Body of pancreas (tissue), 4 donors: ENCODE measurements at regions not wholly inside any gene's neighbourhood (a gene's known extent, or its start where the extent isn't known, plus 50 kb on each side); places are given as distances from the start of the nearest gene placed in this dataset.

ENCODE experiments used
- ATAC-seq: fragments of 150-250 bp; one replicate; pipeline ENCODE4 v1.9.1; 2016
- DNase-seq, 4 donors: peaks; one replicate each; pipeline ENCODE4 v3.0.0-alpha.2; 2019
- H3K27ac ChIP-seq, 4 donors: fragments of 200-600 bp; sonication (generic); 1 replicate in 3 of 4; 2 replicates in 1 of 4; pipeline versions ENCODE4 v1.5.1 to v1.6.1; 2016 to 2019; ENCODE audit warnings: mild to moderate bottlenecking in 1 of 4, mixed read lengths in 1 of 4, moderate library complexity in 1 of 4
- H3K27me3 ChIP-seq, 2 donors: fragments of 200-600 bp; sonication (generic); one replicate each; pipeline ENCODE4 v1.6.0; 2016; ENCODE audit warnings: mild to moderate bottlenecking in 1 of 2
- H3K36me3 ChIP-seq, 2 donors: fragments of 200-600 bp; sonication (generic); replicated peaks in 1 of 2; 2 replicates each; pipeline ENCODE4 v1.5.1; 2016; ENCODE audit warnings: low read depth in 2 of 2; ENCODE audit not compliant: insufficient read depth in 1 of 2
- H3K4me1 ChIP-seq: fragments of 200-600 bp; sonication (generic); one replicate; pipeline ENCODE4 v1.6.0; 2016
- H3K4me3 ChIP-seq, 2 donors: fragments of 200-600 bp; sonication (generic); 1 replicate in 1 of 2; 2 replicates in 1 of 2; pipeline ENCODE4 v1.5.1; 2016 to 2019
- H3K9me3 ChIP-seq, 3 donors: fragments of 200-600 bp; sonication (generic); 1 replicate in 2 of 3; 2 replicates in 1 of 3; pipeline ENCODE4 v1.5.1; 2016
- CTCF ChIP-seq, 7 experiments: fragments of 450-650 bp in 4 of 7; fragments of 200-600 bp in 3 of 7; sonication (generic) in 3 of 7; IDR thresholded peaks; one replicate each; pipeline ENCODE4 v1.5.1; 2016 to 2019; ENCODE audit warnings: antibody characterized with exemption in 7 of 7
- POLR2A ChIP-seq, 3 donors: fragments of 450-650 bp; IDR thresholded peaks; one replicate each; pipeline ENCODE4 v1.6.1; 2016; ENCODE audit warnings: antibody characterized with exemption in 3 of 3, mild to moderate bottlenecking in 2 of 3
- WGBS, 2 donors: methylation state at CpG; one replicate each; pipeline ENCODE4 v1.1.5; 2017; 5-methylcytosine and 5-hydroxymethylcytosine counted together
- intact Hi-C: fragments of 100-400 bp; cut with DNase I; formaldehyde crosslinking; loops from one replicate; pipeline ENCODE4 v1.15.1; 2023

- 84 to 90% methylated on average over 2 of the region's 2 CpGs for WGBS, 2 donors
- no peaks in the 10 kb centered on the region for H3K27me3 ChIP-seq
- no peak overlapping the region for H3K4me3 ChIP-seq
- ATAC-seq = no peak
- H3K36me3 ChIP-seq = no peaks in the 10 kb centered on the region
- H3K4me1 ChIP-seq = no peaks in the 10 kb centered on the region
- TF ChIP-seq POLR2A (IDR thresholded peaks at IDR 0.05) (no peak), CTCF (IDR thresholded peaks at IDR 0.05) (no peak)
- no peaks in the 10 kb centered on the region for H3K9me3 ChIP-seq
- intact Hi-C loops = no loop called here
- no peak overlapping the region for H3K27ac ChIP-seq
- DNase-seq = no peak
Measured at GRCh38 chr4:14559646-14560045, 442.6 kb upstream of the CPEB2 start.

- H3K9me3 ChIP-seq = no peaks in the 10 kb centered on the region
- DNase-seq (no peak), ATAC-seq (no peak)
- H3K36me3 ChIP-seq = no peaks in the 10 kb centered on the region
- TF ChIP-seq CTCF (IDR thresholded peaks at IDR 0.05) (no peak), POLR2A (IDR thresholded peaks at IDR 0.05) (no peak)
- H3K4me3 ChIP-seq = no peak overlapping the region
- intact Hi-C loops = no loop called here
- no peak overlapping the region for H3K27ac ChIP-seq
- H3K4me1 ChIP-seq = no peaks in the 10 kb centered on the region
- H3K27me3 ChIP-seq = no peaks in the 10 kb centered on the region
- 82 to 88% methylated on average over 1 of the region's 1 CpG for WGBS, 2 donors
Measured at GRCh38 chr4:14560577-14560976, 441.7 kb upstream of the CPEB2 start.

- DNase-seq (no peak), ATAC-seq (no peak)
- WGBS, 2 donors = 61 to 67% methylated on average over 3 of the region's 3 CpGs
- Histone ChIP-seq H3K27me3 (no peaks in the 10 kb centered on the region), H3K36me3 (no peaks in the 10 kb centered on the region), H3K4me1 (no peaks in the 10 kb centered on the region), H3K27ac (no peak overlapping the region), H3K9me3 (no peaks in the 10 kb centered on the region), H3K4me3 (no peak overlapping the region)
- intact Hi-C loops = no loop called here
- TF ChIP-seq CTCF (IDR thresholded peaks at IDR 0.05) (no peak), POLR2A (IDR thresholded peaks at IDR 0.05) (no peak)
Measured at GRCh38 chr4:14562901-14563300, 439.4 kb upstream of the CPEB2 start.

GRCh38 chr4:14564281-14564680 is 438.0 kb upstream of the CPEB2 start:
- Histone ChIP-seq H3K27ac (no peak overlapping the region), H3K4me3 (no peak overlapping the region), H3K4me1 (no peaks in the 10 kb centered on the region), H3K27me3 (no peaks in the 10 kb centered on the region), H3K36me3 (no peaks in the 10 kb centered on the region), H3K9me3 (no peaks in the 10 kb centered on the region)
- no peak for TF ChIP-seq CTCF (IDR thresholded peaks at IDR 0.05)
- TF ChIP-seq POLR2A (IDR thresholded peaks at IDR 0.05) = no peak
- intact Hi-C loops = no loop called here
- no peak for DNase-seq
- 80% methylated on average over 4 of the region's 4 CpGs for WGBS, 2 donors
- ATAC-seq = no peak

- no peak for ATAC-seq
- no peaks in the 10 kb centered on the region for H3K4me1 ChIP-seq
- DNase-seq = no peak
- H3K4me3 ChIP-seq = no peak overlapping the region
- no peaks in the 10 kb centered on the region for H3K27me3 ChIP-seq
- intact Hi-C loops = no loop called here
- no peak for TF ChIP-seq CTCF (IDR thresholded peaks at IDR 0.05)
- no peak for TF ChIP-seq POLR2A (IDR thresholded peaks at IDR 0.05)
- no peak overlapping the region for H3K27ac ChIP-seq
- H3K9me3 ChIP-seq = no peaks in the 10 kb centered on the region
- H3K36me3 ChIP-seq = no peaks in the 10 kb centered on the region
Measured at GRCh38 chr4:14566518-14566917, 435.8 kb upstream of the CPEB2 start.
